ENCODE measurements at regions not wholly inside any gene's neighbourhood (a gene's known extent, or its start where the extent isn't known, plus 50 kb on each side); places are given as distances from the start of the nearest gene placed in this dataset.
"Not testable (repeated sequence)": the region's sequence is repeated elsewhere in the genome, so short reads cannot be mapped to it uniquely, and the experiment has no call there.

DNA sequence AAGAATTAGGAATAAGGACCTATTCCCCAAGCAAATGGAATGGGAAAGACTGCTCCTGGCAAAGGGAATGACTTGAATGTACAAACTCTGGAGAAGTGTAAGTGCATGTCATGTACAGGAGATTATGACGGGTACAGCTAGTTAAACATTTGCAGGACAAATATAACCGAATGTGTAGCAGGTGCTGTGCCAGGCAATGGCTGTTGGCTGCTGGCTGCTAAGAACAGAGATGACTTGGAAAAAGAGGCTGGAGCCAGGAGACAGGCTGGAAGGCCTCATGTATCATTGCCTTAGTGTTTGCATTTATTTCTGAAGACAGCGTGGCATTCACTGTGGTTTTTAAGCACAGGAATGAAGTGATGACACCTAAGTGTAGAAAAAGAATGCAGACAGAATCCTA lies 136.8 kb downstream of the TTC8 start:
- Mint-ChIP-seq H3K36me3 (ENCODE audit: insufficient read depth) (no peaks in the 10 kb centered on the region), H3K4me3 (no peak overlapping the region), H3K27me3 (ENCODE audit: low read depth) (peaks cover 18% of the 10 kb centered on the region), H3K4me1 (ENCODE audit: low read depth) (no peaks in the 10 kb centered on the region), H3K9me3 (no peaks in the 10 kb centered on the region)
- ATAC-seq (no peak), DNase-seq (no peak)

- no peak for ATAC-seq
- Mint-ChIP-seq H3K36me3 (ENCODE audit: insufficient read depth) (no peaks in the 10 kb centered on the region), H3K4me3 (no peak overlapping the region), H3K9me3 (no peaks in the 10 kb centered on the region), H3K27me3 (ENCODE audit: low read depth) (peaks cover 13% of the 10 kb centered on the region), H3K4me1 (ENCODE audit: low read depth) (no peaks in the 10 kb centered on the region)
- DNase-seq, result no peak
Observed at GRCh38 chr14:88962356-88962755, 137.9 kb downstream of the TTC8 start.

- H3K4me3 Mint-ChIP-seq, result no peak overlapping the region
- no peaks in the 10 kb centered on the region for H3K36me3 Mint-ChIP-seq (ENCODE audit: insufficient read depth)
- no peaks in the 10 kb centered on the region for H3K4me1 Mint-ChIP-seq (ENCODE audit: low read depth)
- peaks cover 12% of the 10 kb centered on the region for H3K27me3 Mint-ChIP-seq (ENCODE audit: low read depth)
- DNase-seq, result no peak
- ATAC-seq, result no peak
- no peaks in the 10 kb centered on the region for H3K9me3 Mint-ChIP-seq
Observed at GRCh38 chr14:88967299-88967698, 142.8 kb downstream of the TTC8 start.

DNA sequence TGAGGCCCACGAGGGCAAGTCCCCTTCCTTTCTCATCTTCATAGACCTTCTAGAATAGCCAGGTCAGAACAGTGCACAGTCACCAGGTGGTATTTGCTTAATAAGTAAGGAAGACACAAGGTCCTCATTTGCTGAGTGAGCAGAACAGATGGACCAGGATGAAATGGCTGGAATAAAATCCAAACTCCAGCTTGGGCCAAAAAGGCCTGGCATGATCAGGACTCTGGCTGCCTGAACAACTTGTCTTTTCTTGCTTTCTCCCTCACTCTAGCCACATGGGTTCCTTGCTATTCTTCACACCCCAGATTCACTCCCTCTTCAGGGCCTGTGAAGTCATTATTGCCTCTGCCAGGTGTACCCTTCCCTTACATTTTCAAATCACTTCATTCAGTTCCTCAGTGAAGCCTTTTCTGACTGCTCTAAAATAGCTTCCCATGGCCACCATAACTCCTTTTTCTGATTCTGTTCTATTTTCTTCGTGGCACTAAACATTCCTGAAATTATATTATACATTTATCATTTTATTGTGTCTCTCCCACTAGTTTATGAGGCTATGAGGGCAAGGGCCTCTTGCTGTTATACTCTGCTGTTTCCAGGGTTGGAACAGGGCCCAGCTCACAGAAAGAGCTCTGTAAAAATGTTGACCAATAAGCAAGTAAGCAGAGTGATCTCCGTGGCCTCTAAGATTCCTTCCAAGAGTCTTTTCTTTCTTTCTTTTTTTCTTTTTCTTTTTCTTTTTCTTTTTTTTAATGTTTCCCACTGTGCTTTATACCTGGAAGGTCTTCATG lies 150.8 kb downstream of the TTC8 start:
- ATAC-seq (no peak), DNase-seq (no peak)
- Mint-ChIP-seq H3K4me1 (ENCODE audit: low read depth) (no peaks in the 10 kb centered on the region), H3K36me3 (ENCODE audit: insufficient read depth) (peaks cover 3% of the 10 kb centered on the region), H3K9me3 (peaks cover 9% of the 10 kb centered on the region), H3K4me3 (no peak overlapping the region), H3K27me3 (ENCODE audit: low read depth) (peaks cover 34% of the 10 kb centered on the region)

- DNase-seq, result no peak
- H3K27me3 Mint-ChIP-seq (ENCODE audit: low read depth), result peaks cover 33% of the 10 kb centered on the region
- no peak overlapping the region for H3K4me3 Mint-ChIP-seq
- H3K9me3 Mint-ChIP-seq, result peaks cover 12% of the 10 kb centered on the region
- ATAC-seq, result no peak
- peaks cover 3% of the 10 kb centered on the region for H3K36me3 Mint-ChIP-seq (ENCODE audit: insufficient read depth)
- H3K4me1 Mint-ChIP-seq (ENCODE audit: low read depth), result no peaks in the 10 kb centered on the region
Observed at GRCh38 chr14:88975926-88976325, 151.5 kb downstream of the TTC8 start.

GRCh38 chr14:88980907-88981306 lies 156.5 kb downstream of the TTC8 start:
- not testable (repeated sequence) for DNase-seq; ATAC-seq; H3K4me3 Mint-ChIP-seq; H3K36me3 Mint-ChIP-seq (ENCODE audit: insufficient read depth); H3K4me1 Mint-ChIP-seq (ENCODE audit: low read depth)
- Mint-ChIP-seq H3K9me3 (peaks cover 17% of the 10 kb centered on the region), H3K27me3 (ENCODE audit: low read depth) (peaks cover 33% of the 10 kb centered on the region)

DNA sequence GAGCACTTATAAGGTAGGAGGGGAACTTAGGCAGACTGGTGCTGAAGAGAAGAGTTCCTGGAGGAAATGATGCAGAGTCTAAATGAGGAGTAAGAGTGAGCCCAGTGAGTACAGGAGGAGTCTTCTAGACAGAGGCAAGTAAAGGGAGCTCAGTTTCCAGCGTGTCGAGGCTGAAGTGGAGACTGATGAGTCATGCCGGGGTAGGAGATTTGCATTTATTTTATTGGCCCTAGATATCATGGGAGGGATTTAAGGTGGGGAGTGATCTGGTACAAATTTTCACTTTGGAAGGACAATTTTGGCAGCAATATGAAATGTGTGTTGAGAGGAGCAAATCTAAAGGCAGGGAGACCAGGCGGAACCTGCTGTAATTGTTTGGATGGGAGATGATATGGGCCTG lies 157.5 kb downstream of the TTC8 start:
- H3K9me3 Mint-ChIP-seq, result peaks cover 17% of the 10 kb centered on the region
- H3K27me3 Mint-ChIP-seq (ENCODE audit: low read depth), result peaks cover 29% of the 10 kb centered on the region
- no peak for ATAC-seq
- H3K4me3 Mint-ChIP-seq, result no peak overlapping the region
- DNase-seq, result no peak
- no peaks in the 10 kb centered on the region for H3K4me1 Mint-ChIP-seq (ENCODE audit: low read depth)
- no peaks in the 10 kb centered on the region for H3K36me3 Mint-ChIP-seq (ENCODE audit: insufficient read depth)

GRCh38 chr14:88983755-88984154 lies 159.3 kb downstream of the TTC8 start:
- Mint-ChIP-seq H3K36me3 (ENCODE audit: insufficient read depth) (no peaks in the 10 kb centered on the region), H3K4me1 (ENCODE audit: low read depth) (no peaks in the 10 kb centered on the region), H3K9me3 (peaks cover 20% of the 10 kb centered on the region), H3K4me3 (no peak overlapping the region), H3K27me3 (ENCODE audit: low read depth) (peaks cover 16% of the 10 kb centered on the region)
- ATAC-seq (no peak), DNase-seq (no peak)

GRCh38 chr14:88985654-88986053 lies 161.2 kb downstream of the TTC8 start:
- no peak overlapping the region for H3K4me3 Mint-ChIP-seq
- H3K27me3 Mint-ChIP-seq (ENCODE audit: low read depth), result peaks cover 2% of the 10 kb centered on the region
- DNase-seq (no peak), ATAC-seq (no peak)
- H3K9me3 Mint-ChIP-seq, result peaks cover 19% of the 10 kb centered on the region
- no peaks in the 10 kb centered on the region for H3K4me1 Mint-ChIP-seq (ENCODE audit: low read depth)
- H3K36me3 Mint-ChIP-seq (ENCODE audit: insufficient read depth), result no peaks in the 10 kb centered on the region

- Mint-ChIP-seq H3K4me3 (no peak overlapping the region), H3K27me3 (ENCODE audit: low read depth) (peaks cover 2% of the 10 kb centered on the region), H3K4me1 (ENCODE audit: low read depth) (no peaks in the 10 kb centered on the region), H3K9me3 (peaks cover 14% of the 10 kb centered on the region), H3K36me3 (ENCODE audit: insufficient read depth) (no peaks in the 10 kb centered on the region)
- DNase-seq (no peak), ATAC-seq (no peak)
Observed at GRCh38 chr14:88986146-88986841, 161.8 kb downstream of the TTC8 start.

GRCh38 chr14:88986908-88987307 lies 162.5 kb downstream of the TTC8 start:
- ATAC-seq; H3K27me3 Mint-ChIP-seq (ENCODE audit: low read depth); H3K4me3 Mint-ChIP-seq; H3K36me3 Mint-ChIP-seq (ENCODE audit: insufficient read depth); DNase-seq; H3K4me1 Mint-ChIP-seq (ENCODE audit: low read depth): not testable (repeated sequence)
- peaks cover 13% of the 10 kb centered on the region for H3K9me3 Mint-ChIP-seq

- Mint-ChIP-seq H3K4me1 (ENCODE audit: low read depth) (no peaks in the 10 kb centered on the region), H3K9me3 (peaks cover 13% of the 10 kb centered on the region), H3K36me3 (ENCODE audit: insufficient read depth) (no peaks in the 10 kb centered on the region), H3K27me3 (ENCODE audit: low read depth) (peaks cover 8% of the 10 kb centered on the region), H3K4me3 (no peak overlapping the region)
- DNase-seq, result no peak
- no peak for ATAC-seq
Observed at GRCh38 chr14:88987516-88987915, 163.1 kb downstream of the TTC8 start.

DNA sequence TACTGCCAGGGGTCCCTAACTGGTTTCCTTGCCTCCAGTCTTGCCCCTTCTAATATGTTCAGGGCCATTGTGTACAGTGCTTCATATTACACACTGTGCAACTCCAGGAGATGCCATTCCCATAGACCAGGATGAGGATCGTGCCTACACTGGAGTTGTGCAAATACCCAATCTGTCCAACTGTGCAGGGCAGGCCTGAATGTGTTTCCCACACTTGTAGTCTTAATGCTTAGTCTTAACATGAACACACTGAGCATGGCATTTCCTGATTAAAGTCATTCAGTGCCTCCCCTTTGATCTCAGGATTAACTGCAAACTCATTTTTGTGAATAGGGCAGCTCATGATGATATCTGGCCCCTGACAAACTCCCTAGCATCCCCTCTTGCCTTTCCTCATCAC lies 165.5 kb downstream of the TTC8 start:
- no peak for ATAC-seq
- H3K9me3 Mint-ChIP-seq, result peaks cover 13% of the 10 kb centered on the region
- DNase-seq, result no peak
- no peak overlapping the region for H3K4me3 Mint-ChIP-seq
- no peaks in the 10 kb centered on the region for H3K4me1 Mint-ChIP-seq (ENCODE audit: low read depth)
- no peaks in the 10 kb centered on the region for H3K36me3 Mint-ChIP-seq (ENCODE audit: insufficient read depth)
- H3K27me3 Mint-ChIP-seq (ENCODE audit: low read depth), result peaks cover 21% of the 10 kb centered on the region

DNA sequence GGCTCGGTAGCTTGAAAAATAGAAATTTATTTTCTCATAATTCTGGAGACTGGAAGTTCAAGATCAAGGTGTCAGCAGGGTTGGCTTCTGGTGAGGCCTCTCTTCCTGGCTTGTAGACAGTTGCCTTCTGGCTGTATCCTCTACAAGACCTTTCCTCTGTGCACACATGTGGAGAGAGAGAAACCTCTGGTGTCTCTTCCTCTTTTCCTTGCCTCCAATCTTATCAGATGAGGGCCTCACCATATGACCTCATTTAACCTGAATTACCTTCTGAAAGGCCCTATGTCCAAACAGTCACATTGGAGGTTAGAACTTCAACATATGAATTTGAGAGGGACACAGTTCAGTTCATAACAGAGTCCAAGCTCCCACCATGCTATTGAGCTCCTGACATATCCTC lies 166.4 kb downstream of the TTC8 start:
- ATAC-seq (no peak), DNase-seq (no peak)
- peaks cover 23% of the 10 kb centered on the region for H3K27me3 Mint-ChIP-seq (ENCODE audit: low read depth)
- no peaks in the 10 kb centered on the region for H3K36me3 Mint-ChIP-seq (ENCODE audit: insufficient read depth)
- no peak overlapping the region for H3K4me3 Mint-ChIP-seq
- no peaks in the 10 kb centered on the region for H3K4me1 Mint-ChIP-seq (ENCODE audit: low read depth)
- H3K9me3 Mint-ChIP-seq, result peaks cover 13% of the 10 kb centered on the region

- no peak for ATAC-seq
- no peak for DNase-seq
- peaks cover 27% of the 10 kb centered on the region for H3K27me3 Mint-ChIP-seq (ENCODE audit: low read depth)
- no peaks in the 10 kb centered on the region for H3K36me3 Mint-ChIP-seq (ENCODE audit: insufficient read depth)
- peaks cover 13% of the 10 kb centered on the region for H3K9me3 Mint-ChIP-seq
- H3K4me1 Mint-ChIP-seq (ENCODE audit: low read depth), result no peaks in the 10 kb centered on the region
- no peak overlapping the region for H3K4me3 Mint-ChIP-seq
Observed at GRCh38 chr14:88992011-88992410, 167.6 kb downstream of the TTC8 start.

Measured in activated T-cell treated with anti-CD3 and anti-CD28 coated beads, Interleukin-2, amount 50 U/mL, for 4 hours (primary cell).